CD4-positive, alpha-beta T cell treated with Interferon alpha-2 for 1 hour (primary cell): ENCODE measurements at regions not wholly inside any gene's neighbourhood (a gene's known extent, or its start where the extent isn't known, plus 50 kb on each side); places are given as distances from the start of the nearest gene placed in this dataset.
"Not testable (repeated sequence)": the region's sequence is repeated elsewhere in the genome, so short reads cannot be mapped to it uniquely, and the experiment has no call there.

Source experiments
- DNase-seq, 2 donors: peaks; one replicate each; pipeline ENCODE4 v3.0.0-alpha.2; 2020 to 2022

DNA sequence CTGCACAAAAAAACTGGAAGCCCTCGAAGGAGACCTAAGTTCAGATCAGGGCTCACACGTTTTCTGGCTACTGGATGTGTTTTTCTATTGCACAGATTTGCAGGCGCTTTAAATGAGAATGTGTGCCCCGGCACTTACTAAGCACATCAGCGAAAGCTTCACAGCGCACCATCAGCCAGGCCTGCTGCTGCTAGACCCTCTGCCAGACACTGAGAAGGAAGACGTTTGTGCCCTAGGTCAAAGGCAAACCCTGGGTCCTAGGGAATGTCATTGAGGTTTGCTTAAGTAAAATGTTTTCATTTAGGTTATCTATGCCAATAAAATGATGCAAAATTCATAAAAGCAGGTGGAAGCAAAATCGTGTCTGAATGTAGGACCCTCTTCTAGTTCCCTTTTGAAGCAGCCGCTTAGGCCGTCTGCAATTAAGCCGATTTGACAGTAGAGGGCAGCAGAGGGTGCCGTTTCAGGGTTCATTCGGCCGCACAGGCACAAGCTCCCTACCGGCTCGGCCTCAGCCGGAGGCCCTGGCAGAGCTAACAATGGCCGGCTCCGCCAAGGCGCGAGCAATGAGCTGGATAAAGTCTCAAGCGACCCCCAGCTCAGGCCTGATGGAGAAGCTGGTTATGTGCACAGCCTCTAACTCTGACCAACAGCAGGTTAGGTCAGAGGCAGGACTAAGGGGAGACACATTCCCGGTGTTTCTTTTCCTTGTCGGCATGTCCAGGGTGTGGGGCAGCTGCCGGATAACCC lies 107.2 kb upstream of the FOXA2 start:
- peak; percentile 41 to 42 for DNase-seq

DNA sequence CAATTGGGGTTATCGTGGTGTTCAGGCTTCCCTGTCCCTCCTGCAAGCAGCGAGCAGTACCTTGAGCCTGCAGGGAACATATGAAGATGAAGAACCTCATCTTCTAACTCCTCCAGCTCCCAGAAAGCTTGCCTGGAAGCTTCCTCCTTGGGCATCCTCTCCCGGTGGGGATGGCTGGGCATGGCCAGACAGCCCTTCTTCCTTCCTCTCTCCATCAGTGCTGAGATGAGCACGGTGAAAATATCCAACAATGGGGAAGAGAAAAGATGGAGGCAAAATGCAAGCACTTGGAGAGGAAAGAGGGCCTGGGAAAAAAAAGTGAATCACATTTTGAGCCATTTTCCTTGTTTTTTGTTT lies 107.7 kb upstream of the FOXA2 start:
- DNase-seq = no peak

DNA sequence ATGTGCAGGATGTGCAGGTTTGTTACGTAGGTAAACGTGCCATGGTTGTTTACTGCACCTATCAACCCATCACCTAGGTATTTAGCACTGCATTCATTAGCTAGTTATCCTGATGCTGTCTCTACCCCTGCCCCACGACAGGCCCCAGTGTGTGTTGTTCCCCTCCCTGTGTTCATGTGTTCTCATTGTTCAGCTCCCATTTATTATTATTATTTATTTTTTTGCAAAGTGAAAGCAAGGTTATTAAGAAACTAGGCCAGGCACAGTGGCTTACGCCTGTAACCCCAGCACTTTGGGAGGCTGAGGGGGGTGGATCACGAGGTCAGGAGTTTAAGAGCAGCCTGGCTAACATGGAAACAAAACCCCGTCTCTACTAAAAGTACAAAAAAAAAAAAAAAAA lies 108.2 kb upstream of the FOXA2 start:
- not testable (repeated sequence) for DNase-seq

DNA sequence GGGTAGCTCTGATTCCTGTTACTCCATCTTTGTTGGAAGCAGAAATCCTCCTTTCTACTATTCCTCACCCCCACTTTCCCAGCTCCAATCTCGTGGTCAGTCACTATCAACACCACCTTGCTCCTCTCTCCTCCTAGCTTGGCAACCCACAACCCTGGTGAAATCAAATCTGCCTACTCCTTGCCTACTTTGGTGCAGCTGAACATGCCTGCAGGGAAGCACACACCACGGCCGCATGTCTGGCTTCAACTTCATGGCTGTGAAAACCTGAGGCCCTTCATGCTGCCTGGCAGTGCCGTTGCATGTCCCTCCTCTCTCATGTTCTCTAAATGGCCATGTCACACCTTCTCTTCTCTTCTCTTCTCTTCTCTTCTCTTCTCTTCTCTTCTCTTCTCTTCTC lies 112.4 kb upstream of the FOXA2 start:
- DNase-seq = no peak

DNA sequence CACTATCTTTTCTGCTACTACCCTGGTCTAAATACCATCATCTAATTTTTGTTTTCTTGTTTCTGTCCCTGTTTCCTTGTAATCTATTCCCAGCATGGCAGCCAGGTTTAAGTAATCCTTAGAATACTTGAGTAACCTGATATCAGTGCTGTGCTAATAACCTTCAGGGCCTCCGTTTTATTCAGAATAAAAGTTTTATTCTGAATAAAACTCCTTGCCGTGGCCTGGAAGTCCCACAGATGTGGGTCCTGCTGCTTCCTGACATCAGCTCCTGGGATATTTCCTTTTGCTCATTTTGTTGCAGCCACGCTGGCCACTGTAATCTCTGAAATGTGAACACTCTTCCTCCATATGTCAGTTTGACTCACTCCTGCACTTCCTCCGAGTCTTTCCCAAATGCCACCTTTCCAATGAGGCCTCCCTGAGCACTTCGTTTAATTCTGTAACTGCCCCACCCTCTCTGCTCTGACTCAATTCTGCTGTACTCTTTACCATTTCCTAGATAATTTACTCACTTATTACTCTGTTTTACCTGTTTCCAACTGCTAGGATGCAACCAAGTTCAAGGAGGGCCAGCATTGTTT lies 114.0 kb upstream of the FOXA2 start:
- DNase-seq = no peak

DNA sequence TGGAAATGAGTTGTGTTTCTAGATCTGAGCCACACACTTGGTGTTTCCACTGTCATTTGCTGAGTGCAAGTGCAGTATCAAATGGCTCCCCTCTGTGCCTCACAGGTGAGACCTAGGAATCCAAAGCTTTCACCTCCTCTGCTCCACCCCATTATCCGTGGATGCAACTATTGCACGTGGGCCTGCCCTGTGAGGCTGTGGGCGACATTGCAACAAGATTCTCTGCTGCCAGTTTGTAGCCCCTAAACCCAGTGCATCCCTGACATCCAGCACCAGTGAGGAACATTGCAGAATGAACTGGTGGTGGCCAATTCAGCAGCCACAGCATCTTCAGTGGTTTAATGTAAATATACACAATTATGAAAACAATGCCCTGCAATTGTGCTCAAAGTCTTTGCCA lies 115.0 kb upstream of the FOXA2 start:
- no peak for DNase-seq

DNA sequence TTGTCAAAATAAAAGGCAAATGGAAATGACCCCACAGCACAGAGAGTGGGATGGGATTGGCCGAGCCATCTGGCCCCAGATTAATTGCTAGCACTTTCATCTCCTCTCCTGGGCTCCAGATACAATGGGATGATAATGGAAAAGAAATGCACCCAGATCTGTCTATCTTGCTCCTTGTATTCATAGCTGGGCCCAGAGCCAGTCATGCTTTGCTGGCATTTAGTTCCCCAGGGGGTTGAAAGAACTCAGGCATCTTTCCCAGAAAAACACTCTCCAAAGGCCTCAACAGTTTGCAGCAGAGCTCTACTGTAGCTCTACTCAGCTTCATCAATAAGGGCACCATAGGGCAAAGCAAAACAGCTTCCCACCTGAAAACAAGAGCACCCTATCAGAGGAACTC lies 116.0 kb upstream of the FOXA2 start:
- no peak for DNase-seq

DNA sequence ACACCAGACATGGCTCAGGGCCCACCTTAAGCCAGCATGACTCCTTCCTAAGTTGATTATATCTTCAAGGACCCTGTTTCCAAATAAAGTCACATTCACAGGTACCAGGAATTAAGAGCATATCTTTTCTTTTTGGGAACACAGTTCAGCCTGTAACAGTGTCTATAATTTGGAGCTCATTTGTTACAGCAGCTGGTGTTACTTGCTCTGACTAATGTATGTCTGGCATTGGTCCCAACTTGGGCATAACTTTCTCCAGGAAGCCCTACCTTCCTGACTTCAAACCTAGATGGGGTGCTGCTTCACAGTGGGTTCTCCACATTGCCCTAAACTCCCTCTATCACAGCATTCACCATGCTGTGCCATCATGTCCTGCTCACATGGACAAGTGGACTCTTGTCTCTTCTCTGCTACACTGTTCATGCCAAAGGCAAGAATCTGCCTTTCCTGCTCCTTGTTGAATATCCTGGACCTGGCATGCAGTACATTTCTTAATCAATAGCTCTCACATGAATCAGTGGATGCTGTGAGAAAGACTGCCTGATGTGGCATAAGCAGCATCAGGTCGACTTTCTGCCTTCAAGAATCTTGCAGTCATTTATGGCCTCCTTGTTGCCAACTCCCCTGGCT lies 117.4 kb upstream of the FOXA2 start:
- no peak for DNase-seq

DNA sequence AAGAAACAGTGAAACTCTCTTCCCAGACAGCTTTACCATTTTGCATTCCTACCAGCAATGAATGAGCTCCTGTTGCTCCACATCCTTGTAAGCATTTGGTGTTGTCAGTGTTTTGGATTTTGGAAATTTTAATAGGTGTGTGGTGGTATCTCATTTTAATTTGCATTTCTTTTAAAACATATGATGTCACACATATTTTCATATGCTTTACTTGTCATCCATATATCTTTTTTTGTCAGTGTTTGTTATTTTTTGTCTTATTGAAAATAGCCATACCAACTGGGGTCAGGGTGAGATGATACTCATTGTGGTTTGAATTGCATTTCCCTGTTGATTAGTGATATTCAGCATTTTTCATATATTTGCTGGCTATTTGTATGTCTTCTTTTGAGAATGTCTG lies 119.5 kb upstream of the FOXA2 start:
- no peak for DNase-seq

DNA sequence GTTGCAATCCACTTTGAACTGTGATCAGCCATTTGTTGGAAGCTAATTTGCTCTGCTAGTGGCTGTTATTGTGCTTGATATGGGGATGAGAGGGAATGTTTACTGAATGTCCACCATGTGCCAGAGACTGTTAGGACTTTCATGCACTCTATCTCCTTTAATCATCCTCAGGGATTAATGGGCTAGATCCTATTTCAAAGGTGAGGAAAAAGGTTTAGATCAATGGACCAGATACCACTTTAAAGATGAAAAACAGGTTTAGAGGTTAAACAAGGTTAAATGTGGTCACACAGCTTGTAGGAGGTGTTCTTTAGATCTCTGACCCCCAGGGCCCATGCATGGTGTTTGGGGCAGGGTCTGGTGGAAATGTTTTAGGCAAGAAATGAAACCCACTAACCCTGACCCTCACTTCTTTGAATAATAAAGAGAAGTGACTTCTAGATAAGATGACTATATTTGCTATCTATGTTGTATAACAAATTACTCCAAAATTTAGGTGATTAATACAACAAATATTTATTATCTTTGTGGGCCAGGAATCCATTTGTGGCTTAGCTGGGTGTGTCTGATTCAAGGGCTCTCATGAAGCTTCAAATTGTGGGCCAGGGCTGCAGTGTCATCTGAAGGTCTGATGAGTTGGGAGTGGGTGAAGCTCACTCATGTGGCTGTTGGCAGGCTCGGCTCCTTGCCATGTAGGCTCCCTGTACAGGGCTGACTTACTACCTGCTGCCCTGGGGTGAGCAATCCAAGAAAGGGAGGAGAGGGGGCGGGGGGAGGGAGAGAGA lies 127.8 kb upstream of the FOXA2 start:
- DNase-seq = no peak

DNA sequence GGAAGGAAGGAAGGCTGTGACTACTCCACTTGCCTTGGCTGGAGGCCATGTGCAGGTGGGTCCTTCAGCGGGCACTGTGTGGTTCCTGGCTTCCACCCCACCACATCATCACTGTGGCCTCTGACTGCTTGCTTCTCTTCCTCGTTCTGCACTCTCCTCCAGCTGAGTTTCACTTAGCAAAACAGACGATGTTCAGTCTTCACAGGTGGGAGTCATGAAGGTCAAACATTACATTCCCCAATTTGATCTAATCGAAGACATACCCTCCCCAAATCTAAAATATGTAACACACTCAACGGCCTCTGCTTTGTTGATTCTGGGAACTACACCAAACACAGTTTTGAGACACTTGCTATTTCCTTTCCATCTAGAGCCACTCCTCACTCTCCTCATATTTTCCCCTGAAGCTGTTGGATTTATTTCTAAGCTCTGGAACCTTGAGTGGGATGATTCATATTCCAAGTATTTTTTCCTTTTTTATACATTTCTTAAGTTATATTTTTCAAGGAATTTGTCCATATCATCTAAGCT lies 132.5 kb upstream of the FOXA2 start:
- DNase-seq = no peak

DNA sequence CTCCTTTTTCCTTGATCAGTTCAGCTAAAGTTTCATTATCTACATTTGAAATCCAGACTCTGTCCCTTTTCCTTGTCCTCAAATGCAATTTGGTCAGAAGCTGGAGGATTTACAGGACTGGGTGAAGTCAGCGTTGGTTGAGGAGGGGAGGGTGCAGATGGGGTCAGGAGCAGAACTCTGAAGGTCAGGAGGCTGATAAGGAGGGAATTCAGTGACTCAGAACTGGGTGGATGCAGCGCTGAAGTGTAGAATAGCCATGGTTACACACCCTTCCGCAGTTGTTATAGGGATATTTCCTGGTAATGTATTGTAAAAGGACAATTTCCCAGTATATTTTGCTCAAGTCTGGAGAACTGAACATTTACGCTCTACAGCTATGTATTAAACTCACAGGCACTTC lies 133.1 kb upstream of the FOXA2 start:
- no peak for DNase-seq

DNA sequence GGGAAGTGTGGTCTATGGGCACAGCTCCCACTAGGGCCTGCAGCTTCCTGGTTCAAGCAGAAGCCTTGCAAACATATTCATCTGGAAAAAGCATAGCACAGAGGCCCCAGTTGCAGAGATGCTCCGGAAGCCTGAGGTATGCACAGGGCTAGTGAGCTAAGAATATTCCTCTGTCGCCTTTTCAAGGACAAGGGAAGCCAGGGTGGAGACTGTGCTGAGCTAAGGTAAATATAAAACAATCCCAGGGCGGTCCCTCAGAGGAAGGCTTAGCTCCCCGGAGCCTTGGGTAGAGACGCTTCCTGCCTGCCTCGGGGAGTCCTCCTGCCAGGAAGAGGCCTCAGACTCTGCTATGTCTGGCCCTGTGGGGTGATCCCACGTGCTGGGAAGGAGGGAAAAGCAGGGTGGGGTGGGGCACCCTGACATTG lies 134.8 kb upstream of the FOXA2 start:
- no peak for DNase-seq

DNA sequence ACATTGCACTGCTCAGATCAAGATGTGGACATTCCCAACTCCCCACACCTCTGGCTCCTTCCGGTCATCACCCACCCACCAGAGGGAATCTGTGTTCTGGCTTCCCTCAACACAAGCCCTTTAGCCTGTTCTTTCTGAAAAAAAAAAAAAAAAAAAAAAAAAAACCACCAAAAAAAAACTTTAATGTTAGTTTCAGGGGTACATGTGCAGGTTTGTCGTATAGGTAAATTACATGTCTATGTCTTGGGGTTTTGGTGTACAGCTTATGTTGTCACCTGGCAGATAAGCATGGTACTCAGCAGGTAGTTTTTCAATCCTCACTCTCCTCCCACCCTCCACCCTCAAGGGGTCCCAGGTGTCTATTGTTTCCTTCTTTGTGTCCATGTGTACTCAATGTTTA lies 135.8 kb upstream of the FOXA2 start:
- no peak for DNase-seq

DNA sequence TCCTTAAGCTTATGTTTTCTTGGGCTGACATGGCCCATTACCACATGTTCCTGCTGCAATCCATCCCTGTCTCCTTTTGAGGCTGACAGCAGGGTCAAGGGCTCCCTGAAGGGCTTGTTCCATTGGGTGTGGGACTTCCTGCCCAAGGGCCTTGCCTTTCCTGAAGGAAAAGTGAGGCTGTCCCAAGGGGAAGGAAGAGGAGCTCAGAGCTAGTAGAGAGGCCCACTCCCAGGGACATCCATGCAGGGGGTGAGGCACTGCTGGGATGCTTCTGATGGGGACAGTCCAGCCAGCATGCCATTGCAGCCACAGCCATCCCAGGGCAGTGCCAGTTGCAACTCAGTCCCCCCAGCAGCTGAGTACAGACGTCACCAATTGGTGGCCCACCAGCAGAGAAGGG lies 138.4 kb upstream of the FOXA2 start:
- no peak for DNase-seq

DNA sequence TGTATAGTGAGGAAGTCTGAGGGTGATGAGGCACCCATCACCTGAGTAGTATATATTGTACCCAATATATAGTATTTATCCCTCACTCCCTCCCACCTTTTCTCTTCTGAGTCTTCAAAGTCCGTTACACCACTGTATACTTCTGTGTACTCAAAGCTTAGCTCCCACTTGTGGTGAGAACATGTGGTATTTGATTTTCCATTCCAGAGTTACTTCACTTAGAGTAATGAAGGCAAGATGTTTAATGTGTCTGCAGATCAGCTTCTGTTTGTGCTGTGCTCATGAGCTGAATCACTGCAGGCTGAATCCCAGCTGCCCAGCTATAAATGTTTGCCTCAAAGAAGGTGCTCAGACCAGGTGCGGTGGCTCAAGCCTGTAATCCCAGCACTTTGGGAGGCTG lies 139.3 kb upstream of the FOXA2 start:
- DNase-seq = no peak

DNA sequence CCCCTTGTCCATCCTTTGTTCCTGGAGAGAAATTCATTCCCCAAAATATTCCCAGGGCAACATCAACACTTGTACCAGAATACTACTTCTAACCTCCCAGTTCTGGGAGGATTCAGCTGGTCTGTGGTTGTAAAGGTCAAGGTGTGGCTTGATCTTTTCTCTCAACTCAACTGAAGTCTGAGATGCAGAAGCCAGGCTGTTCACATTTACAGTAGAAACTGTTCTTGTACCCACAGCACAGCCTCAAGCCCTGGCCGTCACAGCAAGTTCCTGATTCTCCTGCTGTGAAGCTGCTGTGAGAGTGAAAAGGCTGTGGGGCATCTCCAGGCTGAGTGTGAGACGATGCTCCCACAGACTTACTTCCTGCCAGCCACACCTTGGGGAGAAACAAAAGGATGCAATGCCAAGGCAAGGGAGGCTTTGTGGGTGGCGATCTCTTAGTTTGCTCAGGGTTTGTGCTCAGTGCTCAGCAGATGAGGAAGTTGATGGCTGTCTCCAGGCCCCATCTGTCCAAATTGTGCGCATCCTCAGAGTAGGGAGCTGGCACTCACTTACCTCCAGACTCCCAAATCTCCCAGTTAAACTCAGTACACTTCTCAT lies 143.9 kb upstream of the FOXA2 start:
- DNase-seq = no peak

DNA sequence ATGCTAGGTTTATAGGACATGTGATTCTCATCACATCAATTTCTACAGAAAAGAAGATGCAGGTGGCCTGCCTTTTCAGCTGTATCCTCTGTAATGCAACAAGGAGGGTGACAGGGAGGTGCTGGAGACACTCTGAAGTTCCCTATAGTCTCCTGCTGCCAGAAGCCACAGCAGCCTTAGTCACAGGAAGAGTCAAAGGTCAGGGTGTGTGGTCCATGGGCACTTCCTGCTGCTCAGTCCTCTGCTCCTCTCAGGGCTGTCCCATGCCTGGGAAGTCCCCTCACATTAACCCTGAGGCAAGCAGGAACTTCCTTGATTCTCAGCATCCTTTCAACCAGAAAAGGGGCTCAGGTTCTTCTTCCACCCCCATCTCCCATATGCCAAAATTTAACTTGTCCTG lies 144.8 kb upstream of the FOXA2 start:
- DNase-seq = no peak

DNA sequence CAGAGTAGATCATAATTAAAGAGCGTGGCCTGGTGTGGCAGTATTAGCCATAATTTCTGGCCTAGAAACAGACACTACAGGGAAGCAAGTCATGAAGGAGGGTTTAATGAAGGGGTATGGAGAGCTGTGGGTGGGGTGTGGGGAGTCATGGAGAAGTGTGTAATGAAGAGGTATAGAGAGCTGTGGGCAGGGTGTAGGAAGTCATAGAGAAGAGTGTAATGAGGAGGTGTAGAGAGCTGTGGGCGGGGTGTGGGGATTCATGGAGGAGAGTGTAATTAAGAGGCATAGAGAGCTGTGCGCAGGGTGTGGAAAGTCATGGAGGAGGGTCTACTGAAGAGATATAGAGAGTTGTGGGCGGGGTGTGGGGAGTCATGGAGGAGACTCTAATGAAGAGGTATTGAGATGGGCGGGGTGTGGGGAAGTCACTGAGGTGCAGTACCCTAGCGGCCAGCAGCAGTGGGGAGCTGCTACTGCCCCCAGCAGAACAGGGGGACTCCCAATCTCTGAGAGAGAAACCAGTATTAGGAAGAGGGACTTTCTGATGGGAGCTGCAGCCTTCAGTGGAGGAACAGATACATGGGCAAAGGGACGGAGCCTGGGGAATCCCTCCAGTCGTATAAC lies 145.4 kb upstream of the FOXA2 start:
- DNase-seq = no peak

DNA sequence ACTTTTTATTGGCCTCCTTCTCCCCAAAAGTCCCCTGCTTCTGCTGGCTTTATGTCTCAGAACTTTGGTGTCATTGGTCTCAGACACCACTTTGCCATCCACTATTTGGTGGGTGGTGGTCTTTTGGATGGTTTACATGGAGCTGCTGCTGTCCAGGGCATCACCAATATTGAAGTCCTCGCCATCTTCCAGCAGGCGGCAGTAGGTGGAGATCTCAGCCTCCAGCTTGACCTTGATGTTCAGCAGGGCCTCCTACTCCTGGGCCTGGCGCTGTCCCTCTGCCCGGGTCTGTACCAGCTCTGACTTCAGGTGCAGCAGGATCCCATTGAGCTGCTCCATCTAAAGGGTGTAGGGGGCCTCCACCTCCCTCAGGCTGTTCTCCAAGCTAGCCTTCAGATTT lies 148.4 kb upstream of the FOXA2 start:
- no peak for DNase-seq

DNA sequence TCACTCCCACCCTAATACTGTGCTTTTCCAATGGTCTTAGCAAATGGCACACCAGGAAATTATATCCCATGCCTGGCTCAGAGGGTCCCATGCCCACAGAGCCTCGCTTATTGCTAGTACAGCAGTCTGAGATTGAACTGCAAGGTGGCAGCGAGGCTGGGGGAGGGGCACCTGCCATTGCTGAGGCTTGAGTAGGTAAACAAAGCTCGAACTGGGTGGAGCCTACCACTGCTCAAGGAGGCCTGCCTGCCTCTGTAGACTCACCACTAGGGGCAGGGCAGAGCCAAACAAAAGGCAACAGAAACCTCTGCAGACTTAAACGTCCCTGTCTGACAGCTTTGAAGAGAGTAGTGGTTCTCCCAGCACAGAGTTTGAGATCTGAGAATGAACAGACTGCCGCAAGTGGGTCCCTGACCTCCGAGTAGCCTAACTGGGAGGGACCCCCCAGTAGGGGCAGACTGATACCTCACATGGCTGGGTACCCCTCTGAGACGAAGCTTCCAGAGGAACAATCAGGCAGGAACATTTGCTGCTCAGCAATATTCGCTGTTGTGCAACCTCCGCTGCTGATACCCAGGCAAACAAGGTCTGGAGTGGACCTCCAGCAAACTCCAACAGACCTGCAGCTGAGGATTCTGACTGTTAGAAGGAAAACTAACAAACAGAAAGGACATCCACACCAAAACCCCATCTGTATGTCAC lies 150.7 kb upstream of the FOXA2 start:
- DNase-seq = not testable (repeated sequence)

DNA sequence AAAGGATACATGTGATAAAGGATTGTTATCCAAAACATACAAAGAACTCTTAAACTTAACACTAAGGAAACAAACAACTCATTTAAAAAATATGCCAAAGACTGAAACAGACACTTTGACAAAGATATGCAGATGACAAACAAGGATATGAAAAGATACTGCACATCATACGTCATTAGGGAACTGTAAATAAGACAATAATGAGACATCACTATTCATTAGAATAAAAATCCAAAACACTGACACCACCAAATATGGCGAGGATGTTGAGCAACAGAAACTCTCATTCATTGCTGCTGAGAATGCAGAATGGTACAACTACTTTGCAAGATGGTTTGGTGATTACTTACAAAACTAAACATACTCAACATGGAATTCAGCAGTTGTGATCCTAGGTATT lies 156.5 kb upstream of the FOXA2 start:
- DNase-seq = no peak
